NOMO-1 treated with DMSO at 0.1 percent for 48 hours (cell line): ENCODE measurements at regions not wholly inside any gene's neighbourhood (a gene's known extent, or its start where the extent isn't known, plus 50 kb on each side); places are given as distances from the start of the nearest gene placed in this dataset.

Experiments used
- DNase-seq: peaks from one replicate; lab custom pipeline; 2025; ENCODE audit not compliant: unreplicated experiment; lab: John Stamatoyannopoulos, UW

GRCh38 chr6:9627916-9628315, 787.0 kb downstream of the TFAP2A start:
- DNase-seq, result no peak

DNA sequence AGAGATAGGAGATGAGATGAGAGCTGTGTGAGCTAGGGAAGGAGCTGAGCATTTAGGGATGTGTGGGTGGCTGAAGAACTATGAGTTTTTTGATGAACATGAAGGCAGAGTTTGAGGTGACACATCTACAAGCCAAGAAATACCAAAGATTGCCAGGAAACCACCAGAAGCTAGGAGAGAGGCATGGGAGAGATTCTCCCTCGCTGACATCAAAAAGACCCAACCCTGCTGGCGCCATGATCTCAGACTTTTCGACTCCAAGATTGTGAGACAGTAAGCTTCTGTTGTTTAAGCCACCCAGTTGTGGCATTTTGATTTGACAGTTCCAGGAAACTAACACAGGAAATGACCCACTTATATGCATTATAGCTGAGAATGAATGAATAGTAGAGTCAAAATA, 790.9 kb downstream of the TFAP2A start:
- DNase-seq, result no peak

GRCh38 chr6:9623228-9623832, 791.5 kb downstream of the TFAP2A start:
- peak; percentile 8 for DNase-seq

DNA sequence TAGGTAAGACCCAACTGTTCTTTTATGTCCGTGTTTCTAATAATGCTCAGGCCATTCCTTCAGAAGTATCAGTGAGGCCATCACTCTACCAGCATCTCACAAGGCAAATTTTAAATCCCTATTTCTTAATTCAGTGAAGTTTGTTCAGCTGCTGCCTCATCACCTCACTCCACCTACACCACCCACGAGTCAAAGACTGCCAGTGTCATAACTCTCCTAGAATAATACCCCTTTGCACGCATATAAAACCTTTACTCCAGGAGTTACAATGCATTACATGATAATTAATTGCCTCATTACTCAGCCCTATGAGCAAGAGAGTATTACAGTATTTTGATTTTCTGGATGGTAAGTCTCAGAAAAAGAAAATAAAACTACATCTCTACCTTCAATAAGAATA, 793.6 kb downstream of the TFAP2A start:
- DNase-seq, result no peak

DNA sequence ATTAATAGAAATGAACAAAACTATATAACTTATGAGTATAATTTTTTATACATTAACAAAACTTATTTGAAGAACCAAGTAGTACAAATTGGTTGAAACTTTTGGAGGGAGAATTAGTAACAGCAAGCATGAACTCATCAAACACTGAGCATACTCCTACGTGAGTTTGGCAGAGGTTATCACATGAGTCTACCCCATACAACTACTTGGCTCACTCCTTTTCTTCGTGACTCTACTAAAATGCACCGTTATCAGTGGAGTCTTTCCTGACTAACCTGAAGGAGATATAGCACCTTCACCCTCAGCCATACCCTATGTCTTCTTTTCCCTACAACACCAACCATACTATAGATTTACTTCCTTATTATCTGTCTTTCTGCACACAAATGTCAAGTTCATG, 794.2 kb downstream of the TFAP2A start:
- DNase-seq, result no peak

GRCh38 chr6:9620263-9620662, 794.6 kb downstream of the TFAP2A start:
- DNase-seq, result no peak

DNA sequence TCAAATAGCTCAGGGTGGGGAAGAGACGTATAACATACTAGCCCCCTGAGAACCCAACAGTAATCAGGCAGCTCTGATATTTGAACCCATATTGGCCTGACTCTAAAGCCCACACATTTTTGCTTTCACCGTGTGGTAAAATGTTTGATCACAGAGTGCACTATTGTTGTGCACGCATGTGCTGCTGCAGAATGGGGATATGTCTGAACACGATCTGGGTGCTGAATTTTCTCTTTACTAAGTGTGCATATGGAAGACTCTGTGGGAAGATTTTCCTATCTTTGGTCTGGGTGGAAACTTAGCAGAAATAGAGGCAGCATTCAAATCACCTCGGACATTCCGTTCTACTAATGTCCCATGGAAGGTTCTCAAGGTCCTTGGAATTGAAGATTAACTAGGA, 800.1 kb downstream of the TFAP2A start:
- no peak for DNase-seq

GRCh38 chr6:9612489-9612888, 802.4 kb downstream of the TFAP2A start:
- no peak for DNase-seq

DNA sequence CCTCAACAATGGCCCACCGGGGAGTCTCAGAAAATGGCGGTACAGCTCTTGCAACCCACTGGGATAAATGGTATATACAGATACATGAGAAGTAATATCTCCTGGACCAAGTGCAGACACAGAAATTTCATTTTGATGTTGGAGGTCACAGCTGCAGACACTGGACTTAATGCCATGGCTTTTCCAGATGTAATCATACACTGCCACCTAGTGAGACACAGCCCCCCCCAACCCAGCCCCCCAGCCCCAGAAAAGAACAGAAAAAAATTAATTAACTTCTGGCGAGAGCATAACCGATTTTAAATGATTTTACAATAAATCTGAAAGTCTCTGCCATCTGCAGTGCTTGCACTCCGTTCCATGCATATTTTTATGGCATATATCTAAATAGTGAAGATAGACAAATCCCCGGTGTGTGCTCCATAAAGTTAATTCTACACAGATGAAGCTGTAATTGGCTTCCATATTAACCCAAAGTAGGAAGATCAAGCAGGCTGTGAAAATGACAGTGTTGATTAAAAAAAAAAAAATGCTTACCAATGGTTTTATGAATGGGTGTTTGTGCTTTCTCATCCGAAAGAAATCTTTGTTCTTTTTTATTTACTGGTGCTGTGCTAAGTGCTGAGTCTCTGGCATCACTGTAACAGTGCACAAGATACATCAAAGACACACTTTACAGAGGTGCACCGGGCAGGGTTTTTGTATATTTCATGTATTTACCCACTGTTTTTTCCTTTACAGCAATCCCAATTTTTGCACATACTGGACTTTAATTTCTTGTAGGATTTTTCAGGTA, 804.1 kb downstream of the TFAP2A start:
- DNase-seq, result no peak

DNA sequence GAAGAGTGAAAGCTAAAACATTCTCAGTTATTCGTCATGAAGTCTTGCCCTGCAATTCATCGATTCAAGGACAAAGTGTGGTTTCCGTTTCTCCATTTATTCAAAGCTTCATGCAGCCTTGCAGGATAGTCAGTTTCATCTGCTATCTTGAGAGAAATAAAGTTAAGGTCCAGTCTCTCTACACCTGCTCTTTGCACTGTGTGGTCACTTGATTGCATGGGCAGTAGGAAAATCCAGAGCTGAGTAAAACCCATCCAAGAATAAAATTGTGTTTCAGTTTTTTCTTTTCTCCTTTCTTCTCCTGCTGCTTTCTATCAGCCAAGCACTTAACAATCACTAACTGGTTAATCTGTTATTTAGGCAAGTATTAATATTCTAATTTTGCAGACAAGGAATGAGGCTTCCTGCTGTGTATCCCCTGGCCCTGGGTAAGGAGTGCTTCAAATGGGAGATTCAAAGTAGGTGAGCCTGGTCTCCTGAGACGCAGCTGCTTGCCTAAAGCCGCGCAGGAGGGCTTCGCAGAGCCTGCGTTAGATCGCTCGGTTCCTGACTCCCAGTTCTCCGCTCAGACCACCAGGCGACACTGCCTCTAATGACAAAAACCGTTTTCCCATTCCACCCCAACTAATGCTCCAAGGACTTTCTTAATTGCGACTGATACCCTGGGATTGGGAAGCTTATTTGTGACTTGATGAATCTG, 808.3 kb downstream of the TFAP2A start:
- DNase-seq, result no peak

GRCh38 chr6:9594746-9595145, 820.1 kb downstream of the TFAP2A start:
- no peak for DNase-seq

DNA sequence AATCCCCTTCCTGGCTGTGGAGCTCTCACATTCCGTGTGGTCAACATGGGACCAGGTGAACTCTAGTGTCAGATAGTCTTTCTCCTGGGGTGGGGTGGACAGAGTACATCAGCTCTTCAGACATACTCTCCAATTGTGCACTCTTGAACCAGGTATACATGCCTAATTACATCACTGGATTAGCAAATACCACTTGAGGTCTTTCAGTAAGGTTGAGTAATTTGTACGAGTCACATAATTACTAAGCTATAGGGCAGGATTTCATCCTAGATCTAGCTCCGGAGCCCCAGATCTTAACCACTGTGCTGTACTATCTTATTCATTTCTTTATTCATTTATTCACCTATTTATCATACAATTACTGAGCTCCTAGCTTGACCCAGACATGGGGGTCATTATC, 821.3 kb downstream of the TFAP2A start:
- no peak for DNase-seq

DNA sequence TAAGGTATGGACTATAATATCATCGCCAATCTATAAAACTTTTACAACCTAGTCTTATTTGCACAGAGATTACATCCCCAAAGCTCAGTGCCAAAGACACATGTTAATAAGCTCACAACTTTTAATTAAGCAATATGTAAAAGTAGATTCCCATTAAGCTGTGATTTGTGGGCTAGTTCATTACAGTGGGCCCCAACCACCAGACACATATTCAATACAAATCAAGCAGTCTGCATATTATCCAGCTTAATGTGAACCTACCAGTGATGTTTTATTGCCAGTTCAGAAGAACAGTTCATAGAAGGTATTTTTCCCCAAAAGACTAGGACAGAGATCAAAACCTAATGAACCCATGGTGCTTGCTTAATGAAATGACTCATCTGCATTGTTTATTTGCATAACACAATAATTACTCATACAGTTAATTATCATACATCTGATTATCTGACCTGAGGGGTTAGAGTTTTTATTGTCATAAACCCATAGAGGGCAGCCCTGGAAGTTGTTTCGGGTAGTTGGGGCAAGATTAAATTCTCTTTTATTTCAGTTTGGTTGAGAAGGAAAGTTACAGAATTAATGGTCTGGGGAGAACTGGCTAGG, 831.0 kb downstream of the TFAP2A start:
- no peak for DNase-seq

DNA sequence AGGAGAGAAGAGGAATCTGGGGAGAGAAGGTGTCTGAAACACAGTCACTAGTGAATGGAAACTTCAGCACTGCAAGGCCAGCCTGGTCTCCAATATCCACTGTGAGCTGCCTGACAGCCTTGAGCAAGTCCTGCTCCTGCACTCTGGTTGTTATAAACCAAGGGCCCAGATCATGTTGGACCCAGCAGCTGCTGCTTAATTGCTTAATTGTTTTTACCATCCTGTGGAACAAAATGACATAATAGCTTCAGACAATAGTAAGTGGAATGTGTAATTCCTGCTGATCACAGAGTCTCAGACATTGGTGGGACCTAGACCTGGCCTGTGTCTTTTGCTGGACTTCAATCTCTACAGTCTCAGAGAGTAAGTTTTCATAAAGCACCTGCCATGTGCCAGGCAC, 833.7 kb downstream of the TFAP2A start:
- no peak for DNase-seq

- DNase-seq, result no peak
These were observed 838.4 kb downstream of the TFAP2A start for GRCh38 chr6:9576521-9576920.

GRCh38 chr6:9566096-9566495, 848.8 kb downstream of the TFAP2A start:
- DNase-seq, result no peak

DNA sequence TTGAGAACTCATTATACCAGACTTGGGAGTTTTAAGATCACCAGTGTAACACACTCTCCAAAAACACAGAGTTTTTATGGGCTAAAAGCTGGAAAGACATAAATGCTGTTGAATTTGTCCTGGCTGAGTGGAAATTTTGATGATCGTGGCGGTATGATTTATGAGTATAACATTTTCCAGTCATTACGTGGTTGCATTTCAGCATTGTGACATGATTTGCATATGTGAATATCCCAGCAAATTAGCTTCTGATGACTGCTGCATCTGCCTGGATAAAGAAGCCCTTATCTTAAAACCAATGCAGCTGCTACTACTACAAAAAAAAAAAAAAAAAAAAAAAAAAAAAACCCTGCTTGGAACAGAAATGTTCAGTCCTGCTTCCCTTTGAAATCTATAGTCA, 850.9 kb downstream of the TFAP2A start:
- DNase-seq, result no peak

DNA sequence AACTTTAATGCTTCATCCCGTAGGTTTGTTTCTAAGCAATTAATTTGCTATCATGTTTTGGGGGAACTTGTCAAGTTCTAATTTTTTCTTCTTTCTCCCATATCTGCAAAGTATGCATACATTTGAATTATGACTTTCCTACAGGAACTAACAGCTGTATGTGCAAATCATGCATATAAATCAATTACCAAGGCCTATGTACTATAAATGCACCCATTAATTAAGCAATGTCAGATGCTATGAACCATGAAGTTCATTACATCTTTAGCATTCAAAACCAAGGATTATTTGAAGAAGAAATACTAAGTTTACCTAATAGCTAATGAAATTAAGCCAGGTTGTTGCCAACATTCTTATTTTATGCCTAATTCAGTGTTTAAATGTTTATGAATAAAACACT, 851.3 kb downstream of the TFAP2A start:
- DNase-seq, result no peak

DNA sequence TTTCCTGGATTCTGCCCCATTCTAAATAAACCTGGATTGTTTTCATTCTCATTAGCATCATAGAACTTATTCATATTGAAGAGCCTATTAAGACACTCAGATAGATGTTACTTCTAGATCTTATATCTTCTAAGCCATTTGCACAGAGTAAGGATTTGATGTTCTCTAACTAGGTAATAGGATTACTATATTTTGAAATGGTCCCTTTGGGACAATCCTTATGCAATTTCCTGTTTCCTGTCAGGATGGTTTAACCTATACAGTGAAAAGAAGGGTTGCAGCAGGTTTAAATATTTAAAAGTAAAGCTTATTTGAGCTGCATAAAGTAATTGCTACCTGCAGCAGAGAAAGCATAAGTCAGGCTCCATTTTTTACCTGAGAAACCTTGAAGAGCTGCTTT, 860.1 kb downstream of the TFAP2A start:
- no peak for DNase-seq

DNA sequence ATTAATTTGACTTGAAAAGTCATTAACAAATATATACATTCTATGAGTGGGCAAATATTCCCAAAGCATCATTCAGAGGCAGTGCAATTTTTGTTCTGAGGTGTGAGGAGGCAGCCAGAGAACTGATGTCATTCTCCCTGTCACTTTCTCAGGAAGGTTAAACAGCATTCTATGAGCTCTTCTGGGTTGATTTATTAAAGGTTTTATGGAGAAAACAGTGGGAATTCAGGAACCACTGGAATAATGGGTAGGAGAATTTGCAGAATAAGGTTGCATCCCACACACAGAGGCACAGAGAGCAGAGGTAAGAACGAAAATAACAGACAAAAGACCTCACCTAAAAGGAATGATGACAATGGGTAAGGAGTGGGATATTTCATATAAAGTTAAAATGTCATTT, 860.6 kb downstream of the TFAP2A start:
- no peak for DNase-seq

DNA sequence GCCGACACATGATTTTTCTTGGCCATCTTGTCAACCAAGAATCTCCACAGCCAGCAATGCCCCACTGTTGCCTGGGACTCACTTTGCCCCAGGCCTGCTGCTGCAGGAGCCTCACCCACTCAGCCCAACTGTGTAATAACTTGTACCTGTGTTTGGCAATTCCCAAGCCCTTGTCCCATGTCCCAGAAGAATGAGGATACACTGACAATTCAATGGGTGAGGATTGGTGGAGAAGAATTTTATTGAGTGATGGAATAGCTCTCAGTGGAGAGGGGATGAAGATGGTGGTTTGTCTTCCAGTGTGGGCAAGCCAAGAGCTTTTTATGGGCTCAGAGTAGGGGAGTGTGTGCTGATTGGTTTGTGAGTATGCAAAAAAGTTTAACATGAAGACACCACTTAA, 861.9 kb downstream of the TFAP2A start:
- no peak for DNase-seq

DNA sequence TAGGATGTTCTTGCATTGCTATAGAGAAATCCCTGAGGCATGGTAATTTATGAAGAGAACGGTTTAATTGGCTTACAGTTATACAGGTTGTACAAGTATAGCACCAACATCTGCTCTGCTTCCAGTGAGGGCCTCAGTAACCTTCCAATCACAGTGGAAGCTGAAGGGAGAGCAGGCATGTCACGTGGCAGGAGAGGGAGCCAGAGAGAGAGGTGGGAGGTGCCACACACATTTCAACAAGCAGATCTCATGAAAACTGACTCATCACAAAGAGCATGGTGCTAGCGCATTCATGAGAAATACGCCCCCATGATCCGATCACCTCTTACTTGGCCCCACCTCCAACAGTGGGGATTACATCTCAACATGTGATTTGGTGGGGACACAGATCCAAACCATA, 871.2 kb downstream of the TFAP2A start:
- no peak for DNase-seq
